ENCODE measurements at regions not wholly inside any gene's neighbourhood (a gene's known extent, or its start where the extent isn't known, plus 50 kb on each side); places are given as distances from the start of the nearest gene placed in this dataset.

- TF ChIP-seq POLR2AphosphoS5 (IDR thresholded peaks at IDR 0.05; ENCODE audit: low read depth, low read length) (no peak), SIN3A (IDR thresholded peaks at IDR 0.05; ENCODE audit: borderline replicate concordance, insufficient read depth, low read length) (no peak), TAF1 (IDR thresholded peaks at IDR 0.05; ENCODE audit: borderline replicate concordance, insufficient read depth, low read length) (no peak)
Observed at GRCh38 chr6:25122622-25123237, 156.4 kb upstream of the CARMIL1 start.
